PC-3 (cell line): ENCODE measurements at regions not wholly inside any gene's neighbourhood (a gene's known extent, or its start where the extent isn't known, plus 50 kb on each side); places are given as distances from the start of the nearest gene placed in this dataset.

Experiments
- ATAC-seq: fragments of 200-7000 bp; cut with Tn5 transposase; 2 replicates; pipeline ENCODE4 v1.9.1; 2020; ENCODE audit warnings: mild to moderate bottlenecking, moderate library complexity
- BruUV-seq: library from RNA; stranded (reverse); fragments of 400-500 nt; replicated peaks from 2 replicates; lab custom pipeline; 2021; lab: Mats Ljungman, UMichigan
- CTCF ChIA-PET: fragments of 300-600 bp; sonication (Branson Sonifier 250); formaldehyde crosslinking; loops from one replicate; lab custom pipeline; 2022; ENCODE audit warnings: antibody characterized with exemption; lab: Charles Lee
- POLR2A ChIA-PET: fragments of 300-600 bp; sonication (Branson Sonifier 250); formaldehyde crosslinking; loops from one replicate; lab custom pipeline; 2022; ENCODE audit warnings: antibody characterized with exemption; ENCODE audit not compliant: unreplicated experiment; lab: Charles Lee
- DNase-seq: peaks from one replicate; pipeline ENCODE4 v3.0.0-alpha.2; 2015
- H2AFZ ChIP-seq: fragments of 300-600 bp; sonication (generic); 2 replicates; pipeline ENCODE4 v1.6.0; 2016; ENCODE audit warnings: antibody characterized with exemption, low read length
- H3F3A ChIP-seq: fragments of 300-600 bp; sonication (generic); one replicate; pipeline ENCODE4 v1.6.0; 2017; ENCODE audit warnings: antibody characterized with exemption, low read length, control low read depth, mild to moderate bottlenecking; ENCODE audit not compliant: unreplicated experiment
- H3K27ac ChIP-seq: fragments of 300-600 bp; sonication (generic); 2 replicates; pipeline ENCODE4 v1.5.1; 2016; ENCODE audit warnings: mild to moderate bottlenecking, low read length
- H3K27me3 ChIP-seq: fragments of 300-600 bp; sonication (generic); 2 replicates; pipeline ENCODE4 v1.6.1; 2016; ENCODE audit warnings: low read length, mixed read lengths
- H3K36me3 ChIP-seq: fragments of 300-600 bp; sonication (generic); 2 replicates; pipeline ENCODE4 v1.6.1; 2016; ENCODE audit warnings: low read depth, mixed run types, low read length, mixed read lengths
- H3K4me1 ChIP-seq: fragments of 300-600 bp; sonication (generic); 2 replicates; pipeline ENCODE4 v1.5.1; 2016; ENCODE audit warnings: low read length; ENCODE audit not compliant: insufficient read depth
- H3K4me2 ChIP-seq: fragments of 300-600 bp; sonication (generic); 2 replicates; pipeline ENCODE4 v1.6.0; 2016; ENCODE audit warnings: low read length
- H3K4me3 ChIP-seq: fragments of 300-600 bp; sonication (generic); 2 replicates; pipeline ENCODE4 v1.5.1; 2016; ENCODE audit warnings: mild to moderate bottlenecking, low read length, mixed read lengths
- H3K79me2 ChIP-seq: fragments of 300-600 bp; sonication (generic); 2 replicates; pipeline ENCODE4 v1.6.1; 2017; ENCODE audit warnings: low read length, mixed read lengths
- H3K9ac ChIP-seq: fragments of 300-600 bp; sonication (generic); 2 replicates; pipeline ENCODE4 v1.6.0; 2016; ENCODE audit warnings: mild to moderate bottlenecking, low read length
- H3K9me2 ChIP-seq: fragments of 300-600 bp; sonication (generic); replicated peaks from 2 replicates; pipeline ENCODE4 v1.6.1; 2016; ENCODE audit warnings: mixed run types, low read length, mixed read lengths
- H3K9me3 ChIP-seq: fragments of 300-600 bp; sonication (generic); 2 replicates; pipeline ENCODE4 v1.6.1; 2016; ENCODE audit warnings: low read length, mixed read lengths
- H4K20me1 ChIP-seq: fragments of 300-600 bp; sonication (generic); 2 replicates; pipeline ENCODE4 v1.6.1; 2016; ENCODE audit warnings: low read length, mixed read lengths
- EZH2 ChIP-seq: fragments of 300-600 bp; sonication (generic); IDR thresholded peaks from one replicate; pipeline ENCODE4 v1.6.1; 2017; ENCODE audit warnings: antibody characterized with exemption, mild to moderate bottlenecking, low read length; ENCODE audit not compliant: unreplicated experiment
- EZH2phosphoT487 ChIP-seq: fragments of 300-600 bp; sonication (generic); IDR thresholded peaks from 2 replicates; pipeline ENCODE4 v1.6.1; 2018; ENCODE audit warnings: mild to moderate bottlenecking, antibody characterized with exemption, low read length, borderline replicate concordance
- intact Hi-C: fragments of 100-400 bp; cut with micrococcal nuclease; formaldehyde crosslinking; loops from 2 replicates; pipeline ENCODE4 v1.9.0; 2023
- TF ChIP-seq, protein P1 (sequence below): fragments of 300-600 bp; sonication (generic); conservative IDR thresholded peaks from 2 replicates; pipeline ENCODE4 v1.5.1; 2017; ENCODE audit warnings: antibody characterized with exemption, low read depth, mild to moderate bottlenecking, low read length

DNA sequence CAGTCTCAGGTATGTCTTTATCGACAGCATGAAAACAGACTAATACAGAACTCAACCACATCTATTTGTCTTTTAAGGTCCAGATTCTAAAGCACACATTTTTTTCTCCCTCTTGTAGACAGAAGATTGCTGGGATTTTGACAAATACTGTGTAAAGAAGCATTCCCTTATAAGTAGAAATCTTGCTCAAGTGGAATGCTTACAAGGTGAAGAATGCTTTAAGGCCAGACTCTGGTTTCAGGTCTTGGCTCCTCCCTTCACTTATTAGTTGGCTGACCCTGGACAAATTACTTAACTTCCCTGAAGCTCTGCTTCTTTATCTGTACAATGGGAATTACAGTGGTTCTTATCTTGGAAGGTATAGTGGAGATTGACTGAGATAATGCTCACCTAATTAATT, 242.3 kb upstream of the IRX5 start:
- DNase-seq (no peak), ATAC-seq (no peak)
- no peaks in the 10 kb centered on the region for H3K27me3 ChIP-seq
- no peak overlapping the region for H2AFZ ChIP-seq
- POLR2A ChIA-PET: no interaction called here
- H3K79me2 ChIP-seq: no peaks in the 10 kb centered on the region
- intact Hi-C loops: no loop called here
- no peaks in the 10 kb centered on the region for H4K20me1 ChIP-seq
- no peaks in the 10 kb centered on the region for H3K9me2 ChIP-seq
- no peaks in the 10 kb centered on the region for H3K4me1 ChIP-seq
- H3K27ac ChIP-seq: no peak overlapping the region
- H3K9ac ChIP-seq: no peak overlapping the region
- H3K4me3 ChIP-seq: no peak overlapping the region
- no TSS peak for BruUV-seq
- H3K36me3 ChIP-seq: no peaks in the 10 kb centered on the region
- H3K4me2 ChIP-seq: no peak overlapping the region
- no peaks in the 10 kb centered on the region for H3F3A ChIP-seq
- TF ChIP-seq, protein P1, sequence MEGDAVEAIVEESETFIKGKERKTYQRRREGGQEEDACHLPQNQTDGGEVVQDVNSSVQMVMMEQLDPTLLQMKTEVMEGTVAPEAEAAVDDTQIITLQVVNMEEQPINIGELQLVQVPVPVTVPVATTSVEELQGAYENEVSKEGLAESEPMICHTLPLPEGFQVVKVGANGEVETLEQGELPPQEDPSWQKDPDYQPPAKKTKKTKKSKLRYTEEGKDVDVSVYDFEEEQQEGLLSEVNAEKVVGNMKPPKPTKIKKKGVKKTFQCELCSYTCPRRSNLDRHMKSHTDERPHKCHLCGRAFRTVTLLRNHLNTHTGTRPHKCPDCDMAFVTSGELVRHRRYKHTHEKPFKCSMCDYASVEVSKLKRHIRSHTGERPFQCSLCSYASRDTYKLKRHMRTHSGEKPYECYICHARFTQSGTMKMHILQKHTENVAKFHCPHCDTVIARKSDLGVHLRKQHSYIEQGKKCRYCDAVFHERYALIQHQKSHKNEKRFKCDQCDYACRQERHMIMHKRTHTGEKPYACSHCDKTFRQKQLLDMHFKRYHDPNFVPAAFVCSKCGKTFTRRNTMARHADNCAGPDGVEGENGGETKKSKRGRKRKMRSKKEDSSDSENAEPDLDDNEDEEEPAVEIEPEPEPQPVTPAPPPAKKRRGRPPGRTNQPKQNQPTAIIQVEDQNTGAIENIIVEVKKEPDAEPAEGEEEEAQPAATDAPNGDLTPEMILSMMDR: no peak
- TF ChIP-seq EZH2phosphoT487 (no peak), EZH2 (no peak)
- H3K9me3 ChIP-seq: no peaks in the 10 kb centered on the region
- CTCF ChIA-PET: no interaction called here

DNA sequence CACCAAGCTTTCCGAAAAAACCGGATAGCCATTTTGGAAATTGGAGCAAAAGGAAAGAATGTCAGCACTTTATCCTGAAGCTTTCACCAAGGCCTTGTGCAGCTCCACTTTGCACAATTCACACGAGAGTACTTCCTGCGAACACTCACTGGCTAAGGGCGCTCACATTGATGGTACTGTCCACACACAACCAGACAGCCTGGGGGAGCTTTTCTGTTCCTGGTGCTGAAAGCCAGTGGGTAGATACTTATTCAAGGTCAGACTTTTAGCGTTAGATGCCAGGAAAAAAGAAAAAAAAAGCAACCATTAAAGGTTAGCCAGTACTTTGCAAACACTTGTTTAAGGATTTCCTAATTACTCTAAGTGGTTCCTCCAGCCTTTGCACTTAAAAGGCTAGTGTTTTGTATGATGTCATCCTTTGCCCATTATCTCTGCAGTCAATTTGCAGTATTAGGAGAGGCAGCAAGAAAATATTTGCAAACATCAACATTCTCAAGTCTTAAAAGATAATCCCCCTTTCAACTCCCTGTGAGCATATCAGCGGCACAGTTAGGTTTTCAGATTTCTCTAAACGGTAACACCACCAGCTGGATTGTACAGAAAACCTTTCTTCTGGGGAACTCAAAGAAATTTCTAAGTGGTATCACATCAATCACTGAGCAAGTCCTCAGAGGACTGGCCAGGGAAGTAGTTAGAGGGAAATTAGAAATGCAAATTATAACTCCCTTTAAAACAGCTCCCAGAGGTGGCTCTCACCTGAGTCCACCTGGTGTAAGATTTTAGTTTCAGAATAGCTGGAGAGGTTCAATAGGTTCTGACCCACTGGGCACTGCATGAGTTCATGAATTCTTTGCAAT, 243.4 kb upstream of the IRX5 start:
- BruUV-seq: no TSS peak
- no peaks in the 10 kb centered on the region for H3K36me3 ChIP-seq
- DNase-seq: no peak
- ATAC-seq: no peak
- ChIA-PET POLR2A (no interaction called here), CTCF (no interaction called here)
- H3K4me1 ChIP-seq: no peaks in the 10 kb centered on the region
- TF ChIP-seq EZH2 (no peak), EZH2phosphoT487 (no peak)
- TF ChIP-seq, protein P1: no peak
- no peak overlapping the region for H2AFZ ChIP-seq
- H3K27ac ChIP-seq: no peak overlapping the region
- H3K9ac ChIP-seq: no peak overlapping the region
- intact Hi-C loops: no loop called here
- no peaks in the 10 kb centered on the region for H4K20me1 ChIP-seq
- H3K27me3 ChIP-seq: no peaks in the 10 kb centered on the region
- no peaks in the 10 kb centered on the region for H3F3A ChIP-seq
- H3K9me3 ChIP-seq: no peaks in the 10 kb centered on the region
- H3K79me2 ChIP-seq: no peaks in the 10 kb centered on the region
- H3K4me3 ChIP-seq: no peak overlapping the region
- H3K9me2 ChIP-seq: no peaks in the 10 kb centered on the region
- H3K4me2 ChIP-seq: no peak overlapping the region

DNA sequence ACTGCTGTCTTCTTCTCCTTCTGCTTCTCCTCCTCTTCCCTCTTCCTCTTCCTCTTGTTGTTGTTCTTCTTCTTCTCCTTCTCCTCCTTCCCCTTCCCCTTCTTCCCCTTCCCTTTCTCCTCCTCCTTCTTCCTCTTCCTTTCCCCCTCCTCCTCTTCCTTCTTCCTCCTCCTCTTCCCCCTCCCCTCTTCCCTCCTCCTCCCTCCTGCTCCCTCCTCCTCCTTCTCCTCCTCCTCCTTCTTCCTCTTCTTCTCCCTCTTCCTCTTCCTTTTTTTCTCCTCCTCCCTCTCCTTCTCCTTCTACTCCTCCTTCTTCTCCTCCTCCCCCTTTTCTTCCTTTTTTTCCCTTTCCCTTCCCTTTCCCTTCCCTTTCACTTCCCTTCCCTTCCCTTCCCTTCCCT, 245.0 kb upstream of the IRX5 start:
- ATAC-seq (no peak), DNase-seq (no peak)
- Histone ChIP-seq H3K4me1 (no peaks in the 10 kb centered on the region), H4K20me1 (no peaks in the 10 kb centered on the region), H3K27ac (no peak overlapping the region), H3K4me2 (no peak overlapping the region), H3K9me2 (no peaks in the 10 kb centered on the region), H3K36me3 (no peaks in the 10 kb centered on the region), H3F3A (no peaks in the 10 kb centered on the region), H3K9me3 (no peaks in the 10 kb centered on the region), H3K4me3 (no peak overlapping the region), H3K27me3 (no peaks in the 10 kb centered on the region), H3K9ac (no peak overlapping the region), H2AFZ (no peak overlapping the region), H3K79me2 (no peaks in the 10 kb centered on the region)
- BruUV-seq: no TSS peak
- ChIA-PET POLR2A (no interaction called here), CTCF (no interaction called here)
- intact Hi-C loops: no loop called here
- no peak for TF ChIP-seq EZH2
- TF ChIP-seq EZH2phosphoT487: no peak
- TF ChIP-seq, protein P1: no peak
